Stimulated activated naive CD8-positive, alpha-beta T cell treated with anti-CD3 and anti-CD28 coated beads, Interleukin-15, Interleukin-2, amounts not matched to agents 100 U/mL and 50 U/mL, for 24 hours (primary cell): ENCODE measurements at regions not wholly inside any gene's neighbourhood (a gene's known extent, or its start where the extent isn't known, plus 50 kb on each side); places are given as distances from the start of the nearest gene placed in this dataset.

Experiments
- ATAC-seq: fragments of 150-1000 bp; cut with Tn5 transposase; one replicate; pipeline ENCODE4 v1.10.0; 2021
- DNase-seq: peaks from one replicate; pipeline ENCODE4 v3.0.0; 2021

GRCh38 chr13:44153496-44153895, 220.1 kb upstream of the SERP2 start:
- DNase-seq (no peak), ATAC-seq (no peak)

- DNase-seq (no peak), ATAC-seq (no peak)
These were observed 218.0 kb upstream of the SERP2 start for GRCh38 chr13:44155422-44156293.

- ATAC-seq (no peak), DNase-seq (no peak)
These were observed 217.3 kb upstream of the SERP2 start for GRCh38 chr13:44156294-44156658.

GRCh38 chr13:44157606-44158005, 216.0 kb upstream of the SERP2 start:
- DNase-seq (no peak), ATAC-seq (no peak)

GRCh38 chr13:44158098-44158521, 215.5 kb upstream of the SERP2 start:
- ATAC-seq, result no peak
- no peak for DNase-seq

- ATAC-seq (no peak), DNase-seq (no peak)
These were observed 214.6 kb upstream of the SERP2 start for GRCh38 chr13:44158881-44159632.

GRCh38 chr13:44159633-44160279, 213.9 kb upstream of the SERP2 start:
- DNase-seq, result no peak

GRCh38 chr13:44160591-44161191, 212.9 kb upstream of the SERP2 start:
- ATAC-seq (no peak), DNase-seq (no peak)

More at GRCh38 chr13:44159633-44160279, 213.9 kb upstream of the SERP2 start:
- no peak for ATAC-seq

GRCh38 chr13:44163108-44163507, 210.5 kb upstream of the SERP2 start:
- ATAC-seq (no peak), DNase-seq (no peak)

GRCh38 chr13:44165221-44165888, 208.3 kb upstream of the SERP2 start:
- no peak for DNase-seq
- ATAC-seq, result no peak

- DNase-seq (no peak), ATAC-seq (no peak)
These were observed 207.6 kb upstream of the SERP2 start for GRCh38 chr13:44165889-44166496.

GRCh38 chr13:44169018-44169911, 204.4 kb upstream of the SERP2 start:
- no peak for DNase-seq

GRCh38 chr13:44170731-44171130, 202.9 kb upstream of the SERP2 start:
- DNase-seq, result no peak
- no peak for ATAC-seq

More at GRCh38 chr13:44169018-44169911, 204.4 kb upstream of the SERP2 start:
- ATAC-seq, result no peak

GRCh38 chr13:44171156-44171555, 202.5 kb upstream of the SERP2 start:
- DNase-seq, result no peak
- ATAC-seq, result no peak

GRCh38 chr13:44171861-44172260, 201.8 kb upstream of the SERP2 start:
- ATAC-seq (no peak), DNase-seq (no peak)

- DNase-seq (no peak), ATAC-seq (no peak)
These were observed 201.3 kb upstream of the SERP2 start for GRCh38 chr13:44172281-44172810.

GRCh38 chr13:44174769-44175425, 198.7 kb upstream of the SERP2 start:
- ATAC-seq (no peak), DNase-seq (no peak)

GRCh38 chr13:44176173-44176572, 197.5 kb upstream of the SERP2 start:
- DNase-seq (no peak), ATAC-seq (no peak)

GRCh38 chr13:44180876-44181536, 192.6 kb upstream of the SERP2 start:
- ATAC-seq, result no peak
- DNase-seq, result no peak
